Bronchial epithelial cell (primary cell): ENCODE measurements at regions not wholly inside any gene's neighbourhood (a gene's known extent, or its start where the extent isn't known, plus 50 kb on each side); places are given as distances from the start of the nearest gene placed in this dataset.

Source experiments
- DNase-seq: peaks from one replicate; pipeline ENCODE4 v3.0.0-alpha.2; 2010; ENCODE audit warnings: low read depth
- FAIRE-seq: peaks from 2 replicates; lab custom pipeline; 2011; peaks lifted over from hg19 to GRCh38; lab: Jason Lieb, UNC
- H3K27me3 ChIP-seq: 2 replicates; pipeline ENCODE4 v1.5.1; 2011; ENCODE audit warnings: low read length; ENCODE audit not compliant: control insufficient read depth, insufficient read depth
- H3K36me3 ChIP-seq: 2 replicates; pipeline ENCODE4 v1.5.1; 2011; ENCODE audit warnings: low read length; ENCODE audit not compliant: control insufficient read depth, insufficient read depth
- H3K4me3 ChIP-seq: 2 replicates; pipeline ENCODE4 v1.5.1; 2011; ENCODE audit warnings: mild to moderate bottlenecking, low read depth, low read length, control low read depth
- TF ChIP-seq, protein P1 (sequence below): IDR thresholded peaks from 2 replicates; pipeline ENCODE4 v1.5.1; 2011; ENCODE audit warnings: mild to moderate bottlenecking, moderate library complexity, low read length, control low read depth, inconsistent platforms; ENCODE audit not compliant: insufficient read depth, severe bottlenecking

- no peak for DNase-seq
- FAIRE-seq, result no peak
- Histone ChIP-seq H3K36me3 (no peaks in the 10 kb centered on the region), H3K4me3 (no peak overlapping the region), H3K27me3 (peaks cover 5% of the 10 kb centered on the region)
- TF ChIP-seq, protein P1, sequence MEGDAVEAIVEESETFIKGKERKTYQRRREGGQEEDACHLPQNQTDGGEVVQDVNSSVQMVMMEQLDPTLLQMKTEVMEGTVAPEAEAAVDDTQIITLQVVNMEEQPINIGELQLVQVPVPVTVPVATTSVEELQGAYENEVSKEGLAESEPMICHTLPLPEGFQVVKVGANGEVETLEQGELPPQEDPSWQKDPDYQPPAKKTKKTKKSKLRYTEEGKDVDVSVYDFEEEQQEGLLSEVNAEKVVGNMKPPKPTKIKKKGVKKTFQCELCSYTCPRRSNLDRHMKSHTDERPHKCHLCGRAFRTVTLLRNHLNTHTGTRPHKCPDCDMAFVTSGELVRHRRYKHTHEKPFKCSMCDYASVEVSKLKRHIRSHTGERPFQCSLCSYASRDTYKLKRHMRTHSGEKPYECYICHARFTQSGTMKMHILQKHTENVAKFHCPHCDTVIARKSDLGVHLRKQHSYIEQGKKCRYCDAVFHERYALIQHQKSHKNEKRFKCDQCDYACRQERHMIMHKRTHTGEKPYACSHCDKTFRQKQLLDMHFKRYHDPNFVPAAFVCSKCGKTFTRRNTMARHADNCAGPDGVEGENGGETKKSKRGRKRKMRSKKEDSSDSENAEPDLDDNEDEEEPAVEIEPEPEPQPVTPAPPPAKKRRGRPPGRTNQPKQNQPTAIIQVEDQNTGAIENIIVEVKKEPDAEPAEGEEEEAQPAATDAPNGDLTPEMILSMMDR, result no peak
Observed at GRCh38 chr14:97413022-97413539, 615.9 kb downstream of the VRK1 start.

- no peaks in the 10 kb centered on the region for H3K36me3 ChIP-seq
- FAIRE-seq (no peak), DNase-seq (no peak)
- H3K27me3 ChIP-seq, result peaks cover 5% of the 10 kb centered on the region
- TF ChIP-seq, protein P1, result no peak
- H3K4me3 ChIP-seq, result no peak overlapping the region
Observed at GRCh38 chr14:97413966-97414717, 617.0 kb downstream of the VRK1 start.

DNA sequence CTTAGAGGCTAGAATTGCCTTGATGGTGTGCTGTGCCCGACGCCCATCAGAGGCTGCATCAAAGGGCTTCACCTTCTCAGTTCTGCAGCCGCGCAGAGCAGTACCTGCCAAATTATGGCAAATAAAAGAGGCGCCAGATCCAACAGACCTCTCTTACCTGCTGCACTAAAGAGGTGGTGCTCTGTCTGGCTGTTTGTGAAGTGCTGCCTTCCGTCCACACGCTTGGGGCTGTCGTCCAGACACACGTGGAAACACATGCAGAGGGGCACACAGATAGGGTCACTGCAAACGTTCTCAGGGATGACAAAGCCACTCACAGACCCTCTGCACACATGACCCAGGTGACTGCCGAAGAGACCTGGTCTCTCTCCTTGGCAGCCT is 617.5 kb downstream of the VRK1 start:
- Histone ChIP-seq H3K36me3 (no peaks in the 10 kb centered on the region), H3K27me3 (peaks cover 5% of the 10 kb centered on the region), H3K4me3 (no peak overlapping the region)
- FAIRE-seq (no peak), DNase-seq (no peak)
- TF ChIP-seq, protein P1, result no peak

DNA sequence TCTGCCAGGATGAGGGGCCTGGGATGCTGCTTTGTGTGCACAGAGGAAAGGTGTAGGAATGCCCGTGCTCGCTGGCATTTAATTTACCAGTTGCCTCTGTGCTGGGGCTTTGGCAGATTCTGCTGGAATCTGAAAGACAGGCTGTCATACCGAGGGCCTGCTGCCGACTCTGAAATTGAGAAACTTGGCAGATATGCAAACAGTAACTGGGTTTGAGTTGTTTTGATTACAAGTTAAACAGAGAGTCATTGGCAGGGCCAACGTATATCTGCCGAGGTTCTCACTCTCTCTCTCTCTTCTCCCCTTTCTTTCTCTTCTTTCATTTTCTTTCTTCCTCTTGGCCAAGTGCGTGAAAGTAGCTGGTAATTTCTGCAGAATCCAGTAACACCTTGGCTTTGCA is 618.7 kb downstream of the VRK1 start:
- H3K4me3 ChIP-seq, result no peak overlapping the region
- DNase-seq, result no peak

DNA sequence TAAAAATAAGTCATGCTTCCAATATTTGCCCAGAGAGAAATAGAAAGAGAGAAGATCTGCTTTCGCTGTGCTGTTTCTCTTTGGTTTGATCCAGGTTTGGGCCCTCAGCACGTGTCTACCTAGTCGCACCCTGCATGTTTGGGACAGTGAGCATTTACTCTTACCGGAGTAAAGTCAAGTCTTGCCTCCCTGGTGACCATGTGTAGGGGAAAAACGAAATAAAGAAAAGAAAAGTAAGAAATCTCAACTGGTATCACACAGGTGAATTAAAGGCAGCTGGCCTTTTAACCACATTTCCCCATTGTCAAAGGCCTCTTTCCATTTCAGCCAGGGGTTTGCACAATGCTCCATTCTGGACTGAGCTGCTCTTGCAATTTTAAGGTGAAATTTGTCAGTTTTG is 619.4 kb downstream of the VRK1 start:
- Histone ChIP-seq H3K27me3 (peaks cover 5% of the 10 kb centered on the region), H3K4me3 (no peak overlapping the region), H3K36me3 (no peaks in the 10 kb centered on the region)
- TF ChIP-seq, protein P1, result no peak
- no peak for DNase-seq
- no peak for FAIRE-seq

More for the DNA sequence above, 618.7 kb downstream of the VRK1 start:
- Histone ChIP-seq H3K36me3 (no peaks in the 10 kb centered on the region), H3K27me3 (peaks cover 5% of the 10 kb centered on the region)
- TF ChIP-seq, protein P1, result no peak
- no peak for FAIRE-seq
